ENCODE measurements at regions not wholly inside any gene's neighbourhood (a gene's known extent, or its start where the extent isn't known, plus 50 kb on each side); places are given as distances from the start of the nearest gene placed in this dataset.

DNA sequence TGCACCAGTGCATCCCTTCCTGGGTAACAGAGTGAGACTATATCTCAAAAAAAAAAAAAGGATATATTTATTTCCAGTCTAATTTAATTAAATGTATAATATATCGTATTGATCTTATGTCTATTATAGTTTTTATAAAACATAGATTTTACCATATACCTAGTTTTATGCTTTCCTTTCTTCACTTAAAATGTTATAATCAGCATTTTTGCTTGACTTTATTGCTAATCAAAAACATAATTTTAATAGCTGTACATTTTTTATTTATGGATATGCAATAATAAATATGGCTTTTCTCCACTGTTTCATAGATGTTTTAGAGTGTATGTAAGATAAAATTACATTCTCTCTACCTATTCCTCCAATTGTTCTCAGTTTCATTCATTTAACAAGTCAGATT lies 958.0 kb downstream of the EPHA4 start:
- no peak for TF ChIP-seq EZH2phosphoT487 (IDR thresholded peaks at IDR 0.05; ENCODE audit: insufficient read depth, low read depth)
- TF ChIP-seq EZH2 (IDR thresholded peaks at IDR 0.05; ENCODE audit: insufficient read depth, poor library complexity, severe bottlenecking): no peak
